ENCODE measurements at regions not wholly inside any gene's neighbourhood (a gene's known extent, or its start where the extent isn't known, plus 50 kb on each side); places are given as distances from the start of the nearest gene placed in this dataset.

- peak; percentile 3 for DNase-seq (ENCODE audit: low read depth)
- no peak overlapping the region for H3K4me3 ChIP-seq (replicated peaks; ENCODE audit: low read depth, low read length)
- no peak for TF ChIP-seq CTCF (IDR thresholded peaks at IDR 0.05; ENCODE audit: low read length, missing control alignments)
These were observed 78.4 kb upstream of the CDH11 start for GRCh38 chr16:65200156-65200773.

- no peak overlapping the region for H3K4me3 ChIP-seq (replicated peaks; ENCODE audit: low read depth, low read length)
- TF ChIP-seq CTCF (IDR thresholded peaks at IDR 0.05; ENCODE audit: low read length, missing control alignments): no peak
- DNase-seq (ENCODE audit: low read depth): peak; percentile 6
These were observed 74.7 kb upstream of the CDH11 start for GRCh38 chr16:65196420-65197075.

- DNase-seq (ENCODE audit: low read depth): peak; percentile 8
- no peak for TF ChIP-seq CTCF (IDR thresholded peaks at IDR 0.05; ENCODE audit: low read length, missing control alignments)
- H3K4me3 ChIP-seq (replicated peaks; ENCODE audit: low read depth, low read length): no peak overlapping the region
These were observed 74.1 kb upstream of the CDH11 start for GRCh38 chr16:65195998-65196397.

- no peak for TF ChIP-seq CTCF (IDR thresholded peaks at IDR 0.05; ENCODE audit: low read length, missing control alignments)
- DNase-seq (ENCODE audit: low read depth): no peak
- no peak overlapping the region for H3K4me3 ChIP-seq (replicated peaks; ENCODE audit: low read depth, low read length)
These were observed 63.4 kb upstream of the CDH11 start for GRCh38 chr16:65185241-65185778.

- no peak for TF ChIP-seq CTCF (IDR thresholded peaks at IDR 0.05; ENCODE audit: low read length, missing control alignments)
- no peak for DNase-seq (ENCODE audit: low read depth)
- no peak overlapping the region for H3K4me3 ChIP-seq (replicated peaks; ENCODE audit: low read depth, low read length)
These were observed 59.3 kb upstream of the CDH11 start for GRCh38 chr16:65181071-65181561.

GRCh38 chr16:65178151-65178550 is 56.3 kb upstream of the CDH11 start:
- no peak overlapping the region for H3K4me3 ChIP-seq (replicated peaks; ENCODE audit: low read depth, low read length)
- peak; percentile 14 for DNase-seq (ENCODE audit: low read depth)
- TF ChIP-seq CTCF (IDR thresholded peaks at IDR 0.05; ENCODE audit: low read length, missing control alignments): no peak
